ENCODE measurements at regions not wholly inside any gene's neighbourhood (a gene's known extent, or its start where the extent isn't known, plus 50 kb on each side); places are given as distances from the start of the nearest gene placed in this dataset.
"Not testable (repeated sequence)": the region's sequence is repeated elsewhere in the genome, so short reads cannot be mapped to it uniquely, and the experiment has no call there.

GRCh38 chr17:33560165-33560564 lies 267.1 kb upstream of the ASIC2 start:
- in situ Hi-C loops (cut with MboI; ENCODE audit: low sequenced_read_pairs), result no loop called here

GRCh38 chr17:33560871-33561270 lies 267.8 kb upstream of the ASIC2 start:
- in situ Hi-C loops (cut with MboI; ENCODE audit: low sequenced_read_pairs), result no loop called here

- in situ Hi-C loops (cut with MboI; ENCODE audit: low sequenced_read_pairs), result no loop called here
These were observed 268.7 kb upstream of the ASIC2 start for GRCh38 chr17:33561569-33562334.

- in situ Hi-C loops (cut with MboI; ENCODE audit: low sequenced_read_pairs), result no loop called here
These were observed 269.7 kb upstream of the ASIC2 start for GRCh38 chr17:33562792-33563191.

- in situ Hi-C loops (cut with MboI; ENCODE audit: low sequenced_read_pairs), result no loop called here
These were observed 271.1 kb upstream of the ASIC2 start for GRCh38 chr17:33564146-33564545.

GRCh38 chr17:33567223-33567622 lies 274.1 kb upstream of the ASIC2 start:
- in situ Hi-C loops (cut with MboI; ENCODE audit: low sequenced_read_pairs), result no loop called here

GRCh38 chr17:33572615-33573014 lies 279.5 kb upstream of the ASIC2 start:
- in situ Hi-C loops (cut with MboI; ENCODE audit: low sequenced_read_pairs), result no loop called here

GRCh38 chr17:33574942-33575445 lies 281.9 kb upstream of the ASIC2 start:
- in situ Hi-C loops (cut with MboI; ENCODE audit: low sequenced_read_pairs), result no loop called here

GRCh38 chr17:33579740-33580139 lies 286.6 kb upstream of the ASIC2 start:
- in situ Hi-C loops (cut with MboI; ENCODE audit: low sequenced_read_pairs), result not testable (repeated sequence)

GRCh38 chr17:33580215-33580614 lies 287.1 kb upstream of the ASIC2 start:
- in situ Hi-C loops (cut with MboI; ENCODE audit: low sequenced_read_pairs), result no loop called here

GRCh38 chr17:33582661-33583060 lies 289.6 kb upstream of the ASIC2 start:
- in situ Hi-C loops (cut with MboI; ENCODE audit: low sequenced_read_pairs), result no loop called here

GRCh38 chr17:33583518-33584417 lies 290.7 kb upstream of the ASIC2 start:
- in situ Hi-C loops (cut with MboI; ENCODE audit: low sequenced_read_pairs), result no loop called here

GRCh38 chr17:33593991-33594390 lies 300.9 kb upstream of the ASIC2 start:
- in situ Hi-C loops (cut with MboI; ENCODE audit: low sequenced_read_pairs), result no loop called here

- in situ Hi-C loops (cut with MboI; ENCODE audit: low sequenced_read_pairs), result no loop called here
These were observed 302.7 kb upstream of the ASIC2 start for GRCh38 chr17:33595828-33596227.

- in situ Hi-C loops (cut with MboI; ENCODE audit: low sequenced_read_pairs), result no loop called here
These were observed 303.8 kb upstream of the ASIC2 start for GRCh38 chr17:33596899-33597298.

- in situ Hi-C loops (cut with MboI; ENCODE audit: low sequenced_read_pairs), result no loop called here
These were observed 305.7 kb upstream of the ASIC2 start for GRCh38 chr17:33598797-33599196.

GRCh38 chr17:33602981-33603380 lies 309.9 kb upstream of the ASIC2 start:
- in situ Hi-C loops (cut with MboI; ENCODE audit: low sequenced_read_pairs), result no loop called here

GRCh38 chr17:33603789-33604188 lies 310.7 kb upstream of the ASIC2 start:
- in situ Hi-C loops (cut with MboI; ENCODE audit: low sequenced_read_pairs), result no loop called here

GRCh38 chr17:33611532-33611931 lies 318.4 kb upstream of the ASIC2 start:
- in situ Hi-C loops (cut with MboI; ENCODE audit: low sequenced_read_pairs), result no loop called here

- in situ Hi-C loops (cut with MboI; ENCODE audit: low sequenced_read_pairs), result no loop called here
These were observed 322.8 kb upstream of the ASIC2 start for GRCh38 chr17:33615861-33616260.

GRCh38 chr17:33623841-33624240 lies 330.7 kb upstream of the ASIC2 start:
- in situ Hi-C loops (cut with MboI; ENCODE audit: low sequenced_read_pairs), result no loop called here
